ENCODE measurements at regions not wholly inside any gene's neighbourhood (a gene's known extent, or its start where the extent isn't known, plus 50 kb on each side); places are given as distances from the start of the nearest gene placed in this dataset.

DNA sequence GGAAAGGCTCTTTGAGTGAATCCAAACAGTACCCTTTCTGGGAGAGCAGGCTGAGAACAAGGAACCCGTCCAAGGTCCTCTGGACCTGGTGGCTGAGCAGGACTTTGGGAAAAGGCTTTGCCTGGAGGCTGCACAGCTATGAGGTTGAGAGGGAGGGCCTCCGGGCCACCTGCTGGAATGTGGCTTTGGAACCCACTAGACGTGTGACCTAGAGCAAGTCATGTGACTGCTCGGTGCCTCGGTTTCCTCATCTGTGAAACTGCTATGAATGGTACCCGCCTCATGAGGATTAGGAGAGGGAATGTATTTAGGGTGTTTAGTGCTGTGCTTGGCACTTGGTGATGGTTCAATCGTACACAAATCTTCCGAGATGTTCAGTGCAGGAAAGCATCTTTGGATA is 50.4 kb downstream of the HAPSTR1 start:
- Histone ChIP-seq H3K27ac (replicated peaks) (no peak overlapping the region), H3K4me3 (replicated peaks; ENCODE audit: insufficient read depth, low read length) (no peak overlapping the region), H3K27me3 (ENCODE audit: insufficient read depth, poor library complexity, severe bottlenecking) (peaks cover 7% of the 10 kb centered on the region)
- TF ChIP-seq POLR2AphosphoS5 (IDR thresholded peaks at IDR 0.05; ENCODE audit: low read depth), result no peak
- TF ChIP-seq SPI1 (IDR thresholded peaks at IDR 0.05; ENCODE audit: borderline replicate concordance, low read depth), result no peak
- TF ChIP-seq, protein P1, sequence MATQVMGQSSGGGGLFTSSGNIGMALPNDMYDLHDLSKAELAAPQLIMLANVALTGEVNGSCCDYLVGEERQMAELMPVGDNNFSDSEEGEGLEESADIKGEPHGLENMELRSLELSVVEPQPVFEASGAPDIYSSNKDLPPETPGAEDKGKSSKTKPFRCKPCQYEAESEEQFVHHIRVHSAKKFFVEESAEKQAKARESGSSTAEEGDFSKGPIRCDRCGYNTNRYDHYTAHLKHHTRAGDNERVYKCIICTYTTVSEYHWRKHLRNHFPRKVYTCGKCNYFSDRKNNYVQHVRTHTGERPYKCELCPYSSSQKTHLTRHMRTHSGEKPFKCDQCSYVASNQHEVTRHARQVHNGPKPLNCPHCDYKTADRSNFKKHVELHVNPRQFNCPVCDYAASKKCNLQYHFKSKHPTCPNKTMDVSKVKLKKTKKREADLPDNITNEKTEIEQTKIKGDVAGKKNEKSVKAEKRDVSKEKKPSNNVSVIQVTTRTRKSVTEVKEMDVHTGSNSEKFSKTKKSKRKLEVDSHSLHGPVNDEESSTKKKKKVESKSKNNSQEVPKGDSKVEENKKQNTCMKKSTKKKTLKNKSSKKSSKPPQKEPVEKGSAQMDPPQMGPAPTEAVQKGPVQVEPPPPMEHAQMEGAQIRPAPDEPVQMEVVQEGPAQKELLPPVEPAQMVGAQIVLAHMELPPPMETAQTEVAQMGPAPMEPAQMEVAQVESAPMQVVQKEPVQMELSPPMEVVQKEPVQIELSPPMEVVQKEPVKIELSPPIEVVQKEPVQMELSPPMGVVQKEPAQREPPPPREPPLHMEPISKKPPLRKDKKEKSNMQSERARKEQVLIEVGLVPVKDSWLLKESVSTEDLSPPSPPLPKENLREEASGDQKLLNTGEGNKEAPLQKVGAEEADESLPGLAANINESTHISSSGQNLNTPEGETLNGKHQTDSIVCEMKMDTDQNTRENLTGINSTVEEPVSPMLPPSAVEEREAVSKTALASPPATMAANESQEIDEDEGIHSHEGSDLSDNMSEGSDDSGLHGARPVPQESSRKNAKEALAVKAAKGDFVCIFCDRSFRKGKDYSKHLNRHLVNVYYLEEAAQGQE (IDR thresholded peaks at IDR 0.05; ENCODE audit: insufficient replicate concordance, low read depth), result no peak
- TF ChIP-seq, protein P2, sequence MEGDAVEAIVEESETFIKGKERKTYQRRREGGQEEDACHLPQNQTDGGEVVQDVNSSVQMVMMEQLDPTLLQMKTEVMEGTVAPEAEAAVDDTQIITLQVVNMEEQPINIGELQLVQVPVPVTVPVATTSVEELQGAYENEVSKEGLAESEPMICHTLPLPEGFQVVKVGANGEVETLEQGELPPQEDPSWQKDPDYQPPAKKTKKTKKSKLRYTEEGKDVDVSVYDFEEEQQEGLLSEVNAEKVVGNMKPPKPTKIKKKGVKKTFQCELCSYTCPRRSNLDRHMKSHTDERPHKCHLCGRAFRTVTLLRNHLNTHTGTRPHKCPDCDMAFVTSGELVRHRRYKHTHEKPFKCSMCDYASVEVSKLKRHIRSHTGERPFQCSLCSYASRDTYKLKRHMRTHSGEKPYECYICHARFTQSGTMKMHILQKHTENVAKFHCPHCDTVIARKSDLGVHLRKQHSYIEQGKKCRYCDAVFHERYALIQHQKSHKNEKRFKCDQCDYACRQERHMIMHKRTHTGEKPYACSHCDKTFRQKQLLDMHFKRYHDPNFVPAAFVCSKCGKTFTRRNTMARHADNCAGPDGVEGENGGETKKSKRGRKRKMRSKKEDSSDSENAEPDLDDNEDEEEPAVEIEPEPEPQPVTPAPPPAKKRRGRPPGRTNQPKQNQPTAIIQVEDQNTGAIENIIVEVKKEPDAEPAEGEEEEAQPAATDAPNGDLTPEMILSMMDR (IDR thresholded peaks at IDR 0.05; ENCODE audit: insufficient read depth, low read length), result no peak
- TF ChIP-seq GABPA (IDR thresholded peaks at IDR 0.05; ENCODE audit: low read depth), result no peak
- no peak for DNase-seq (ENCODE audit: low read depth in 1 of 2, low spot score in 1 of 2)

GRCh38 chr16:9144106-9144505 is 52.7 kb downstream of the HAPSTR1 start:
- H3K4me3 ChIP-seq (replicated peaks; ENCODE audit: insufficient read depth, low read length), result no peak overlapping the region
- DNase-seq (ENCODE audit: low read depth in 1 of 2, low spot score in 1 of 2), result no peak
- no peaks in the 10 kb centered on the region for H3K27me3 ChIP-seq (ENCODE audit: insufficient read depth, poor library complexity, severe bottlenecking)
- no peak overlapping the region for H3K27ac ChIP-seq (replicated peaks)
- TF ChIP-seq, protein P1 (IDR thresholded peaks at IDR 0.05; ENCODE audit: insufficient replicate concordance, low read depth), result no peak
- TF ChIP-seq, protein P2 (IDR thresholded peaks at IDR 0.05; ENCODE audit: insufficient read depth, low read length), result no peak
- TF ChIP-seq POLR2AphosphoS5 (IDR thresholded peaks at IDR 0.05; ENCODE audit: low read depth), result no peak
- TF ChIP-seq GABPA (IDR thresholded peaks at IDR 0.05; ENCODE audit: low read depth), result no peak
- TF ChIP-seq SPI1 (IDR thresholded peaks at IDR 0.05; ENCODE audit: borderline replicate concordance, low read depth), result no peak

DNA sequence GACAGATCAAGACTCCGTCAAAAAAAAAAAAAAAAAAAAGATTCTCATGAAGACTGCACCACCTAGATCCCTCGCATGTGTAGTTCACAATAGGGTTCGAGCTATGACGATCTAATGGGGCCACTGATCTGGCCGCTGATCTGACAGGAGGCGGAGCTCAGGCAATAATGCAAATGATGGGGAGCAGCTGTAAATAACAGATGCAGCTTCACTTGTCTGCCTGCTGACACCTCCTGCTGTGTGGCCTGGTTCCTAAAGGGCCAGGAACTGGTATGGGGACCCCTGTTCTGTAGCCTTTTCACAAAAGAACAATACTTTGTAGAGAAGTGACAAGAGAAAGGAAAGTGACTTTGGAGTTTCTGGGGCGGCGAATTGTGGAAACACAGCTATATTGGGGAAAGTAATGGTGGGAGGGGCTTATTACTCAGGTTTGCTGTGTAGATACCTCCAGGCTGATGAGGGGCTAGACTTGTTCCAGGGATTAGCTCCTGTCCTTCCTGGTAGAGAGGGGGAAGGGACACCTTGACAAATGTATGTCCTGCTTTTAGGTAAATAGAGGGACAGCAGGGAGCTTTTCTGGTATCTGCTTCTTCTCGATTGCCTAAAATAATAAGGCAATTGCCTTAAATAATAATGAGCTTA is 57.1 kb downstream of the HAPSTR1 start:
- DNase-seq (ENCODE audit: low read depth in 1 of 2, low spot score in 1 of 2), result no peak
- no peak overlapping the region for H3K27ac ChIP-seq (replicated peaks)
- no peaks in the 10 kb centered on the region for H3K27me3 ChIP-seq (ENCODE audit: insufficient read depth, poor library complexity, severe bottlenecking)
- H3K4me3 ChIP-seq (replicated peaks; ENCODE audit: insufficient read depth, low read length), result no peak overlapping the region
- TF ChIP-seq GABPA (IDR thresholded peaks at IDR 0.05; ENCODE audit: low read depth) (no peak), SPI1 (IDR thresholded peaks at IDR 0.05; ENCODE audit: borderline replicate concordance, low read depth) (no peak), POLR2AphosphoS5 (IDR thresholded peaks at IDR 0.05; ENCODE audit: low read depth) (no peak)
- TF ChIP-seq, protein P1 (IDR thresholded peaks at IDR 0.05; ENCODE audit: insufficient replicate concordance, low read depth), result no peak
- TF ChIP-seq, protein P2 (IDR thresholded peaks at IDR 0.05; ENCODE audit: insufficient read depth, low read length), result no peak
